ENCODE measurements at regions not wholly inside any gene's neighbourhood (a gene's known extent, or its start where the extent isn't known, plus 50 kb on each side); places are given as distances from the start of the nearest gene placed in this dataset.
"Not testable (repeated sequence)": the region's sequence is repeated elsewhere in the genome, so short reads cannot be mapped to it uniquely, and the experiment has no call there.

GRCh38 chr16:31745098-31745497 is 128.5 kb upstream of the ZNF267 start:
- not testable (repeated sequence) for DNase-seq (ENCODE audit: low spot score)

- no peak for DNase-seq (ENCODE audit: low spot score)
Measured at GRCh38 chr16:31745900-31746299, 127.7 kb upstream of the ZNF267 start.

GRCh38 chr16:31754998-31755615 is 118.5 kb upstream of the ZNF267 start:
- DNase-seq (ENCODE audit: low spot score), result no peak

- no peak for DNase-seq (ENCODE audit: low spot score)
Measured at GRCh38 chr16:31764103-31764502, 109.5 kb upstream of the ZNF267 start.

GRCh38 chr16:31767267-31767666 is 106.3 kb upstream of the ZNF267 start:
- no peak for DNase-seq (ENCODE audit: low spot score)

GRCh38 chr16:31780342-31780741 is 93.3 kb upstream of the ZNF267 start:
- no peak for DNase-seq (ENCODE audit: low spot score)

GRCh38 chr16:31785126-31785525 is 88.5 kb upstream of the ZNF267 start:
- DNase-seq (ENCODE audit: low spot score), result no peak

GRCh38 chr16:31807086-31807485 is 66.5 kb upstream of the ZNF267 start:
- DNase-seq (ENCODE audit: low spot score), result no peak

- DNase-seq (ENCODE audit: low spot score), result no peak
Measured at GRCh38 chr16:31810863-31811262, 62.7 kb upstream of the ZNF267 start.

GRCh38 chr16:31816141-31816540 is 57.5 kb upstream of the ZNF267 start:
- not testable (repeated sequence) for DNase-seq (ENCODE audit: low spot score)

- no peak for DNase-seq (ENCODE audit: low spot score)
Measured at GRCh38 chr16:31819386-31819785, 54.2 kb upstream of the ZNF267 start.

- no peak for DNase-seq (ENCODE audit: low spot score)
Measured at GRCh38 chr16:31819948-31820347, 53.7 kb upstream of the ZNF267 start.

All from mucosa of gallbladder (tissue), 1 donor.